ENCODE measurements at regions not wholly inside any gene's neighbourhood (a gene's known extent, or its start where the extent isn't known, plus 50 kb on each side); places are given as distances from the start of the nearest gene placed in this dataset.
"Not testable (repeated sequence)": the region's sequence is repeated elsewhere in the genome, so short reads cannot be mapped to it uniquely, and the experiment has no call there.

DNA sequence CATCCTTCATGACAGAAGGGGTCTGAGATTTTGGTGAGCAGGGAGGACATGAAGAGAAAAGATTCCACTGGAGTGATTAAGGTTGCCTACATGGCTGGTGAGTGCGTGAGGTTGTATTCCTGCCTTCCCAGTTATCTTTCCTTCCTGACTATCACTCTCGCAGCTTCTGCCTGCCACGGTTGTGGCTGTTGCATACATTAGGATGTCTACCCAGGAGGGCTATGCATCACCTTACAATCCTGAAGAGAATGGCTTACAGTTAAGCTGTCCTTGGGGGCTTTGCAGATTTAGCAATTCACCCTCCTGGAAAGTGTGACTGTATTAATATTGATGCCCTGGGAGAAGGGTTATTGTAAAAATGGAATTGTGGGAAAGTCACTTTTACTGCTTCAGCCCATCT, 571.0 kb downstream of the TSN start:
- Histone ChIP-seq H3K9me3 (replicated peaks in 1 of 11) (no peaks in the 10 kb centered on the region), H3K4me1 (peaks cover 0 to 17% (median 0%) of the 10 kb centered on the region in 10 experiments; a peak in 5 of 20 replicates), H3K27ac (no peak overlapping the region), H4K20me1 (no peaks in the 10 kb centered on the region), H3K36me3 (no peaks in the 10 kb centered on the region), H3K9ac (no peak overlapping the region), H3K4me3 (no peak overlapping the region), H3K27me3 (no peaks in the 10 kb centered on the region), H3K4me2 (no peak overlapping the region)
- TF ChIP-seq Cebpa-rat (IDR thresholded peaks at IDR 0.05), result no peak

DNA sequence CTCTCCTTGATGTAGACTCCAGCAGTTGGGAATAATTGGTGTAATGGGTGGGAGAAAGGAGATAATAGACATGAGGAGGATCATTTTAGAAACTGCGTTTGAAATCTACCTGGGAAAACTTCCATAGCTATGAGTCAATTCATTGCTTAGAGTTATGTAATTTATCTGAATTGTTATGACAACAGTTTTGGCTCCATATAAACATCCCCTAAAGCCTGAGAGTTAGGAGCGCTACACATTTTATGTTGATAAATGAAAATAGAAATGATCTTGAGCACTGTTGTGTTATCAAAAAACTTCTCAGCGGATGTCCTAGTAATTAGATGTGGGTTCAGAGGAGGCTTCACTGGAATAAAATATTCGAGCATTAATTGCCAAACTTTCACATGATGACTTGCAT, 573.4 kb downstream of the TSN start:
- H3K4me1 ChIP-seq, result peaks cover 0 to 13% (median 0%) of the 10 kb centered on the region in 10 experiments; a peak in 5 of 20 replicates
- no peak overlapping the region for H3K9ac ChIP-seq
- H3K4me3 ChIP-seq, result no peak overlapping the region
- no peak overlapping the region for H3K4me2 ChIP-seq
- H4K20me1 ChIP-seq, result no peaks in the 10 kb centered on the region
- no peaks in the 10 kb centered on the region for H3K27me3 ChIP-seq
- no peak for TF ChIP-seq Cebpa-rat (IDR thresholded peaks at IDR 0.05)
- H3K9me3 ChIP-seq (replicated peaks in 1 of 11), result no peaks in the 10 kb centered on the region
- H3K27ac ChIP-seq, result no peak overlapping the region
- no peaks in the 10 kb centered on the region for H3K36me3 ChIP-seq

DNA sequence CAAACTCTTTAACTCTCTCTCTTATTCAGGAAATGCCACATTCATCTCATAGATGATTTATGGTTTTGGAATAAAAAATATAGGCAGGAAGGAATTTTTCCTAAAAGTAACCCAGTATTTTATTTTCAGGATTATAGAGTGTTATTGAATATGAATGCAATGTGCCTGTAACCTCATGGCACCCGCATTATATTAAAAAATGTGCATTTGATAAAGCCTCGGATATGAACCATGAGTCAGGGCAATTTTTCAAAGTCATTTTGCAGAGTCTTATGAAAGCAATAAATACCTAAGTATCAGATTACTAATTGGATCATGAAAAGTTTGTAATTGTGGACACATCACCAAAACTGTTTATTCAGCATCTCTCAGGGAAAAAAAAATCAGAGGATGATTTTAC, 573.8 kb downstream of the TSN start:
- Histone ChIP-seq H3K4me3 (no peak overlapping the region), H3K27me3 (no peaks in the 10 kb centered on the region)
- TF ChIP-seq Cebpa-rat (IDR thresholded peaks at IDR 0.05), result no peak

DNA sequence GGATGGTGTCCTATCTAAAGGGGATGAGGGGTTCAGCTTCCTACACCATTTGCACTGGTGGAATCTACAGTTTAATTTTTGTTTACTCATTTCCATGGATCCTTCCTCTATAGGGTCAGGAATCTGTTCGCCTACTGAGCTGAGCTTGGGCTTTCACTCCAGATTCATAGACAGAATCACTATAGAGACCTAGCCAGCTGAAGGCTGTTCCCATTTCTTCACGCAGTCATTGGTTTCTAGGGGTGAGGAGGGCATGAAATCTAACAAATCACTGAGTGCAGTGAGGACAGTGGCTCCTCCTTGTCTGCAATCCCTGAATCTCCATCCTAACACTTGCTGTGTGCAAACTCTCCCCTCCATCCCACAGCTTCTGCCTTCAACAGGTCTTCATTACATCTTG, 578.5 kb downstream of the TSN start:
- H3K27me3 ChIP-seq, result no peaks in the 10 kb centered on the region
- peaks cover 0 to 6% (median 0%) of the 10 kb centered on the region in 11 experiments; a peak in 1 of 22 replicates for H3K9me3 ChIP-seq (replicated peaks in 1 of 11)
- H3K4me2 ChIP-seq, result no peak overlapping the region
- H3K4me3 ChIP-seq, result no peak overlapping the region
- TF ChIP-seq Cebpa-rat (IDR thresholded peaks at IDR 0.05), result no peak
- H4K20me1 ChIP-seq, result no peaks in the 10 kb centered on the region
- no peak overlapping the region for H3K9ac ChIP-seq
- no peak overlapping the region for H3K27ac ChIP-seq
- no peaks in the 10 kb centered on the region for H3K36me3 ChIP-seq
- H3K4me1 ChIP-seq, result no peaks in the 10 kb centered on the region

More for the DNA sequence above, 573.8 kb downstream of the TSN start:
- H3K9me3 ChIP-seq (replicated peaks in 1 of 11), result no peaks in the 10 kb centered on the region
- H3K4me2 ChIP-seq, result no peak overlapping the region
- no peaks in the 10 kb centered on the region for H4K20me1 ChIP-seq
- no peak overlapping the region for H3K9ac ChIP-seq
- H3K4me1 ChIP-seq, result peaks cover 0 to 9% (median 0%) of the 10 kb centered on the region in 10 experiments; a peak in 5 of 20 replicates
- no peak overlapping the region for H3K27ac ChIP-seq
- no peaks in the 10 kb centered on the region for H3K36me3 ChIP-seq

DNA sequence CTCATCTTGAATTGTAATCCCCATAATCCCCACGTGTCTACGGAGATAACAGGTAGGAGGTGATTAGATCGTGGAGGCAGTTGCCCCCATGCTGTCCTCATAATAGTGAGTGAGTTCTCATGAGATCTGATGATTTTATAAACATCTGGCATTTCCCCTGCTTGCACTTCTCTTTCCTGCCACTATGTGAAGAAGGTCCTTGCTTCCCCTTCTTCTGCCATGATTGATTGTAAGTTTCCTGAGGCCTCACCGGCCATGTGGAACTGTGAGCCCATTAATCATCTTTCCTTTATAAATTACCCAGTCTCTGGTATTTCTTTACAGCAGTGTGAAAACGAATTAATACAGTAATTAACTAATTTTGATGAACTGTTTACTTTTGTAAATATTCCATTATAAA, 582.5 kb downstream of the TSN start:
- TF ChIP-seq Cebpa-rat (IDR thresholded peaks at IDR 0.05), result no peak
- Histone ChIP-seq H3K4me2 (no peak overlapping the region), H3K9ac (no peak overlapping the region), H4K20me1 (no peaks in the 10 kb centered on the region), H3K27me3 (no peaks in the 10 kb centered on the region), H3K36me3 (no peaks in the 10 kb centered on the region), H3K9me3 (replicated peaks in 1 of 11) (peaks cover 0 to 6% (median 0%) of the 10 kb centered on the region in 11 experiments; a peak in 1 of 22 replicates), H3K27ac (no peak overlapping the region), H3K4me1 (peaks cover 0 to 7% (median 0%) of the 10 kb centered on the region in 10 experiments; a peak in 2 of 20 replicates), H3K4me3 (no peak overlapping the region)

DNA sequence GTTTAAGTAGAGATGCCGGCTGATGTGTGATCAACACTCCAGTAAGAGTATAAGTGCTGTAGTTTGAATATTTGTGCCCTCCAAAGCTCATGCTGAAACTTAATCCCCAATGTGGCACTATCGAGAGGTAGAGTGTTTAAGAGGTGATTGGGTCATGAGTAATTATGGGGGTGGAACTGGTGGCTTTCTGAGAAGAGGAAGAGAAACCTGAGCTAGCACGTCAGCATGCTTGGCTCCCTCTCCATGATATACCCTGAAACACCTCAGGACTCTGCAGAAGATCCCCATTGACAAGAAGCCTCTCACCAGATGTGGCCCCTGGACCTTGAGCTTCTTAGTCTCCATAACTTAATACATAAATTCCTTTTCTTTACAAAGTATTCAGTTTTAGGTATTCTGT, 584.8 kb downstream of the TSN start:
- H3K9me3 ChIP-seq (replicated peaks in 1 of 11), result peaks cover 0 to 6% (median 0%) of the 10 kb centered on the region in 11 experiments; a peak in 1 of 22 replicates
- H3K4me2 ChIP-seq, result peak overlapping the region in 2 of 11 experiments; percentile 3 to 28; a peak in 2 of 22 replicates
- no peaks in the 10 kb centered on the region for H4K20me1 ChIP-seq
- H3K9ac ChIP-seq, result no peak overlapping the region
- TF ChIP-seq Cebpa-rat (IDR thresholded peaks at IDR 0.05), result no peak
- H3K27me3 ChIP-seq, result no peaks in the 10 kb centered on the region
- H3K4me1 ChIP-seq, result peaks cover 0 to 7% (median 0%) of the 10 kb centered on the region in 10 experiments; a peak in 2 of 20 replicates
- H3K4me3 ChIP-seq, result no peak overlapping the region
- H3K36me3 ChIP-seq, result no peaks in the 10 kb centered on the region
- H3K27ac ChIP-seq, result no peak overlapping the region

DNA sequence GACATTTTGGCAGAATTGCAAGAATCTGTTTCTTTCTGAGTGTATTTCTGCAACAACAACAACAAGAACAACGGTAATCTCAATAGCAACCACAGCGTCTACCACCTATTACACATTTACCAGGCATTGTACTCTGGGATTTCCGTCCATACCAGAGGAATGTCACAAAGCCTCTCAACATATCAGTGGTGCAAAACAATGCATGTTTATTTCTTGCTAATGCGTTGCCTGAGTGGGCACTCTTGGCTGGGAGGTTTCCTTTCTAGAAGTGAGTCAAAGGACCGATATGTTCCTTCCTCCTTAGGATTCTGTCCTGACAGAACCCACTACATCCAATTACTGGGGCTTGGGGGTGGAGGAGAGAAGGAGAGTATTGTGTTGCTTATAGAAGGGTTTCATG, 585.6 kb downstream of the TSN start:
- TF ChIP-seq Cebpa-rat (IDR thresholded peaks at IDR 0.05), result no peak
- peaks cover 0 to 7% (median 0%) of the 10 kb centered on the region in 10 experiments; a peak in 2 of 20 replicates for H3K4me1 ChIP-seq
- H3K27me3 ChIP-seq, result no peaks in the 10 kb centered on the region
- no peak overlapping the region for H3K9ac ChIP-seq
- H3K36me3 ChIP-seq, result no peaks in the 10 kb centered on the region
- no peak overlapping the region for H3K4me2 ChIP-seq
- H3K27ac ChIP-seq, result no peak overlapping the region
- H3K4me3 ChIP-seq, result no peak overlapping the region
- H3K9me3 ChIP-seq (replicated peaks in 1 of 11), result peaks cover 0 to 6% (median 0%) of the 10 kb centered on the region in 11 experiments; a peak in 1 of 22 replicates
- H4K20me1 ChIP-seq, result no peaks in the 10 kb centered on the region

DNA sequence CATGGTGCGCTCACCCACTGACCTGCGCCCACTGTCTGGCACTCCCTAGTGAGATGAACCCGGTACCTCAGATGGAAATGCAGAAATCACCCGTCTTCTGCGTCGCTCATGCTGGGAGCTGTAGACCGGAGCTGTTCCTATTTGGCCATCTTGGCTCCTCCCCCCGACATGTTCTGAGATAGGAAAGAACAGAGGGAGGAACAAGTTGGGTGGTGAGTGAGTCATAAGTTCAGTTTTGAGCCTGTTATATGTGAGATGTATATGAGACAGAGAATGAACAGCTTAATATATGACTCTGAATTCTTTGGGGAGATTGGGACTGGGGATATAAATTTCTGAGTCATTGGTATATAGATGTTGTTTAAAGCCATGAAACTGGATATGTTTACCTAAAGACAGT, 596.7 kb downstream of the TSN start:
- not testable (repeated sequence) for H3K4me3 ChIP-seq; H3K9ac ChIP-seq; H3K36me3 ChIP-seq; H3K4me1 ChIP-seq; H4K20me1 ChIP-seq; H3K4me2 ChIP-seq; H3K9me3 ChIP-seq (replicated peaks in 1 of 11); H3K27me3 ChIP-seq; H3K27ac ChIP-seq

DNA sequence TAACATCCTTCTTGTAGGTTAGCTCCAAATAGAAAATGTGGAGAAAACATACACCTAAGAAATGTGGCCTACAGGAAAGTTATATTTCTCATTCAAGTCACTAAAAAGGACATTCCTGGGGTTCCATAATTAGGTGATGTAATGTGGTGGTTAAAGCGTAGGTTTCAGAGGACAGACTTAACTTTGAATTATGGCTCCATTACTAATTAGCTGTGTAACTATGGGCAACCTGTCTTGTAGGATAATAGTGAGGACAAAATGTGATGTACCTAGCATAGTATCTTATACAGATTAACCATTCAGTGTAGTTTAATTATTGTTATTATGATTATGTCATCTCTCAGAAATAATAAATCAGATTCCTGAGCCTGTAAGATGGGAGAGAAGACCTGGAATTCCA, 602.5 kb downstream of the TSN start:
- H3K4me1 ChIP-seq, result no peaks in the 10 kb centered on the region
- H3K4me3 ChIP-seq, result no peak overlapping the region
- H3K9ac ChIP-seq, result no peak overlapping the region
- no peaks in the 10 kb centered on the region for H3K36me3 ChIP-seq
- no peaks in the 10 kb centered on the region for H3K27me3 ChIP-seq
- H3K27ac ChIP-seq, result no peak overlapping the region
- no peaks in the 10 kb centered on the region for H3K9me3 ChIP-seq (replicated peaks in 1 of 11)
- H3K4me2 ChIP-seq, result no peak overlapping the region
- no peaks in the 10 kb centered on the region for H4K20me1 ChIP-seq
- no peak for TF ChIP-seq Cebpa-rat (IDR thresholded peaks at IDR 0.05)

DNA sequence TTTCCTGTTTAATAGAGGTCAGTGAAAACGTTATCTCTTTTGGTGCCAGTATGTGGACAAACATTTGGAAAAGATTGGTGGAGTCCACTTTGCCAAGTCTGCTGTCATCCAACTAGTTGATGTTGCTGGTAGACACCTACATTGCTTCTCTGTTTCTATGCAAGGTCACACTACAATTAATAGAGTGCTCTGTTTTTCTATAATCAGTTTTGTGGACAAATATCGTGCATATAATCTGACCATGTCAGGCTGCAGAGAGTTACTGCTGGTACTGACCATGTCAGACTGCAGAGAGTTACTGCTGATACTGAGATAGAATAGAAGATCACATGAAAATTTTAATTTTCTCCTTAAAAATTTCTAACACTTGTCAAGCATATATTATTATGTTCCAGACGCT, 603.3 kb downstream of the TSN start:
- TF ChIP-seq Cebpa-rat (IDR thresholded peaks at IDR 0.05), result no peak
- Histone ChIP-seq H3K36me3 (no peaks in the 10 kb centered on the region), H3K4me3 (no peak overlapping the region), H3K9ac (no peak overlapping the region), H3K4me1 (no peaks in the 10 kb centered on the region), H3K4me2 (no peak overlapping the region), H3K27ac (no peak overlapping the region), H3K27me3 (no peaks in the 10 kb centered on the region), H3K9me3 (replicated peaks in 1 of 11) (no peaks in the 10 kb centered on the region), H4K20me1 (no peaks in the 10 kb centered on the region)

All from BLaER1 treated with 17β-estradiol and CSF1 and Interleukin-3, amounts not matched to agents 10 nM and 100 nM (cell line).